ENCODE measurements at regions not wholly inside any gene's neighbourhood (a gene's known extent, or its start where the extent isn't known, plus 50 kb on each side); places are given as distances from the start of the nearest gene placed in this dataset.

DNA sequence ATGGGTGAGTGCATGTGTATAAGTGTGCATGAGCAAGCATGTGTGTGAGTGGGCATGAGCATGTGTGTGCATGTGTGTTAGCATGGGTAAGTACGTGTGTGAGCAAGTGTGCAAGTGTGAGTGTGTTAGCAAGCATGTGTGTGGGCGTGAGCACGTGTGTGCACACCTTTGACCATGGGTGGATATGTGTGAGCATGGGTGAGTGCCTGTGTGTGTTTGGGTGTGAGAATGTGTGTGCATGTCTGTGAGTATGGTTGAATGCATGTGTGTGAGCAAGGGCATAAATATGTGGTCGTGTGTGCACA is 84.6 kb downstream of the DLL1 start:
- Histone ChIP-seq H3F3A (replicated peaks; ENCODE audit: insufficient read depth) (no peaks in the 10 kb centered on the region), H3K4me3 (ENCODE audit: low read depth in 2 of 2, low read length in 1 of 2) (no peak overlapping the region), H3K9me3 (no peaks in the 10 kb centered on the region), H3K4me1 (ENCODE audit: control insufficient read depth in 1 of 2, insufficient read depth in 2 of 2, low read depth in 1 of 2, low read length in 1 of 2) (peaks cover 0 to 12% of the 10 kb centered on the region in 2 experiments; a peak in 1 of 4 replicates), H3K4me2 (no peak overlapping the region), H3K36me3 (replicated peaks in 1 of 2; ENCODE audit: control insufficient read depth in 1 of 2, insufficient read depth in 2 of 2, low read length in 1 of 2) (no peaks in the 10 kb centered on the region), H3K27ac (ENCODE audit: low read depth in 2 of 2, low read length in 1 of 2) (no peak overlapping the region), H2AFZ (ENCODE audit: low read depth) (no peak overlapping the region), H3K9me2 (no peaks in the 10 kb centered on the region), H3K27me3 (ENCODE audit: insufficient read depth) (no peaks in the 10 kb centered on the region), H3K79me2 (ENCODE audit: insufficient read depth) (no peaks in the 10 kb centered on the region), H4K20me1 (ENCODE audit: insufficient read depth) (no peaks in the 10 kb centered on the region), H3K9ac (no peak overlapping the region)
- TF ChIP-seq MEF2A (IDR thresholded peaks at IDR 0.05; ENCODE audit: borderline replicate concordance, low read depth) = no peak
- no peak for TF ChIP-seq RXRA (IDR thresholded peaks at IDR 0.05; ENCODE audit: borderline replicate concordance, low read depth)
- TF ChIP-seq, protein P1, sequence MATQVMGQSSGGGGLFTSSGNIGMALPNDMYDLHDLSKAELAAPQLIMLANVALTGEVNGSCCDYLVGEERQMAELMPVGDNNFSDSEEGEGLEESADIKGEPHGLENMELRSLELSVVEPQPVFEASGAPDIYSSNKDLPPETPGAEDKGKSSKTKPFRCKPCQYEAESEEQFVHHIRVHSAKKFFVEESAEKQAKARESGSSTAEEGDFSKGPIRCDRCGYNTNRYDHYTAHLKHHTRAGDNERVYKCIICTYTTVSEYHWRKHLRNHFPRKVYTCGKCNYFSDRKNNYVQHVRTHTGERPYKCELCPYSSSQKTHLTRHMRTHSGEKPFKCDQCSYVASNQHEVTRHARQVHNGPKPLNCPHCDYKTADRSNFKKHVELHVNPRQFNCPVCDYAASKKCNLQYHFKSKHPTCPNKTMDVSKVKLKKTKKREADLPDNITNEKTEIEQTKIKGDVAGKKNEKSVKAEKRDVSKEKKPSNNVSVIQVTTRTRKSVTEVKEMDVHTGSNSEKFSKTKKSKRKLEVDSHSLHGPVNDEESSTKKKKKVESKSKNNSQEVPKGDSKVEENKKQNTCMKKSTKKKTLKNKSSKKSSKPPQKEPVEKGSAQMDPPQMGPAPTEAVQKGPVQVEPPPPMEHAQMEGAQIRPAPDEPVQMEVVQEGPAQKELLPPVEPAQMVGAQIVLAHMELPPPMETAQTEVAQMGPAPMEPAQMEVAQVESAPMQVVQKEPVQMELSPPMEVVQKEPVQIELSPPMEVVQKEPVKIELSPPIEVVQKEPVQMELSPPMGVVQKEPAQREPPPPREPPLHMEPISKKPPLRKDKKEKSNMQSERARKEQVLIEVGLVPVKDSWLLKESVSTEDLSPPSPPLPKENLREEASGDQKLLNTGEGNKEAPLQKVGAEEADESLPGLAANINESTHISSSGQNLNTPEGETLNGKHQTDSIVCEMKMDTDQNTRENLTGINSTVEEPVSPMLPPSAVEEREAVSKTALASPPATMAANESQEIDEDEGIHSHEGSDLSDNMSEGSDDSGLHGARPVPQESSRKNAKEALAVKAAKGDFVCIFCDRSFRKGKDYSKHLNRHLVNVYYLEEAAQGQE (IDR thresholded peaks at IDR 0.05; ENCODE audit: low read depth, low read length) = no peak
- TF ChIP-seq EP300 (IDR thresholded peaks at IDR 0.05; ENCODE audit: borderline replicate concordance in 1 of 2, low read depth in 1 of 2, low read length in 1 of 2) = no peak
- no peak for TF ChIP-seq YY1 (IDR thresholded peaks at IDR 0.05; ENCODE audit: low read depth)
- TF ChIP-seq, protein P2, sequence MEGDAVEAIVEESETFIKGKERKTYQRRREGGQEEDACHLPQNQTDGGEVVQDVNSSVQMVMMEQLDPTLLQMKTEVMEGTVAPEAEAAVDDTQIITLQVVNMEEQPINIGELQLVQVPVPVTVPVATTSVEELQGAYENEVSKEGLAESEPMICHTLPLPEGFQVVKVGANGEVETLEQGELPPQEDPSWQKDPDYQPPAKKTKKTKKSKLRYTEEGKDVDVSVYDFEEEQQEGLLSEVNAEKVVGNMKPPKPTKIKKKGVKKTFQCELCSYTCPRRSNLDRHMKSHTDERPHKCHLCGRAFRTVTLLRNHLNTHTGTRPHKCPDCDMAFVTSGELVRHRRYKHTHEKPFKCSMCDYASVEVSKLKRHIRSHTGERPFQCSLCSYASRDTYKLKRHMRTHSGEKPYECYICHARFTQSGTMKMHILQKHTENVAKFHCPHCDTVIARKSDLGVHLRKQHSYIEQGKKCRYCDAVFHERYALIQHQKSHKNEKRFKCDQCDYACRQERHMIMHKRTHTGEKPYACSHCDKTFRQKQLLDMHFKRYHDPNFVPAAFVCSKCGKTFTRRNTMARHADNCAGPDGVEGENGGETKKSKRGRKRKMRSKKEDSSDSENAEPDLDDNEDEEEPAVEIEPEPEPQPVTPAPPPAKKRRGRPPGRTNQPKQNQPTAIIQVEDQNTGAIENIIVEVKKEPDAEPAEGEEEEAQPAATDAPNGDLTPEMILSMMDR (IDR thresholded peaks at IDR 0.05) = no peak
- no peak for TF ChIP-seq TEAD4 (IDR thresholded peaks at IDR 0.05; ENCODE audit: borderline replicate concordance, insufficient read depth)
- TF ChIP-seq JUND (IDR thresholded peaks at IDR 0.05) = no peak
- TF ChIP-seq CHD2 (IDR thresholded peaks at IDR 0.05; ENCODE audit: low read length, partially characterized antibody) = no peak
- TF ChIP-seq, protein P3, sequence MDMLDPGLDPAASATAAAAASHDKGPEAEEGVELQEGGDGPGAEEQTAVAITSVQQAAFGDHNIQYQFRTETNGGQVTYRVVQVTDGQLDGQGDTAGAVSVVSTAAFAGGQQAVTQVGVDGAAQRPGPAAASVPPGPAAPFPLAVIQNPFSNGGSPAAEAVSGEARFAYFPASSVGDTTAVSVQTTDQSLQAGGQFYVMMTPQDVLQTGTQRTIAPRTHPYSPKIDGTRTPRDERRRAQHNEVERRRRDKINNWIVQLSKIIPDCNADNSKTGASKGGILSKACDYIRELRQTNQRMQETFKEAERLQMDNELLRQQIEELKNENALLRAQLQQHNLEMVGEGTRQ (IDR thresholded peaks at IDR 0.05; ENCODE audit: borderline replicate concordance, low read depth, low read length) = no peak
- TF ChIP-seq, protein P4, sequence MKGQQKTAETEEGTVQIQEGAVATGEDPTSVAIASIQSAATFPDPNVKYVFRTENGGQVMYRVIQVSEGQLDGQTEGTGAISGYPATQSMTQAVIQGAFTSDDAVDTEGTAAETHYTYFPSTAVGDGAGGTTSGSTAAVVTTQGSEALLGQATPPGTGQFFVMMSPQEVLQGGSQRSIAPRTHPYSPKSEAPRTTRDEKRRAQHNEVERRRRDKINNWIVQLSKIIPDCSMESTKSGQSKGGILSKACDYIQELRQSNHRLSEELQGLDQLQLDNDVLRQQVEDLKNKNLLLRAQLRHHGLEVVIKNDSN (IDR thresholded peaks at IDR 0.05; ENCODE audit: borderline replicate concordance, low read depth) = no peak
- no peak for TF ChIP-seq MXI1 (IDR thresholded peaks at IDR 0.05; ENCODE audit: low read depth, low read length)
- no peak for TF ChIP-seq FOXJ3 (CRISPR knock-in tag; IDR thresholded peaks at IDR 0.05)
- no peak for TF ChIP-seq RAD21 (IDR thresholded peaks at IDR 0.05; ENCODE audit: low read length)
- CTCF ChIA-PET = no interaction called here
- DNase-seq = no peak
- WGBS (ENCODE audit: low lambda C conversion rate) = 31% methylated on average over 4 of the region's 4 CpGs
- POLR2A ChIA-PET = no interaction called here

All from SK-N-SH (cell line).